SK-N-SH (cell line): ENCODE measurements at regions not wholly inside any gene's neighbourhood (a gene's known extent, or its start where the extent isn't known, plus 50 kb on each side); places are given as distances from the start of the nearest gene placed in this dataset.

Experiments
- CTCF ChIA-PET: fragments of 300-600, 350-600 bp; formaldehyde crosslinking; extraction: SDS; loops from one replicate; lab custom pipeline; 2021; lab: Yijun Ruan, JAX
- POLR2A ChIA-PET: fragments of 350-600 bp; sonication (Branson Sonifier 250); formaldehyde crosslinking; extraction: SDS; loops from one replicate; lab custom pipeline; 2020; ENCODE audit warnings: antibody characterized with exemption, inconsistent platforms; lab: Yijun Ruan, JAX
- DNase-seq: peaks from one replicate; pipeline ENCODE4 v3.0.0; 2012
- H2AFZ ChIP-seq: fragments of 200-600 bp; sonication (generic); 2 replicates; pipeline ENCODE4 v1.8.1; 2016; ENCODE audit warnings: antibody characterized with exemption, mild to moderate bottlenecking, low read depth
- H3F3A ChIP-seq: fragments of 200-600 bp; sonication (generic); replicated peaks from 2 replicates; pipeline ENCODE3; 2016; ENCODE audit warnings: antibody characterized with exemption, mild to moderate bottlenecking; ENCODE audit not compliant: insufficient read depth
- H3K27ac ChIP-seq, 2 experiments: fragments of 200-500 bp in 1 of 2; fragments of 200-600 bp in 1 of 2; sonication (Bioruptor generic) in 1 of 2; sonication (generic), shearing (Covaris generic) in 1 of 2; 2 replicates each; pipeline versions ENCODE4 v1.5.1 to v1.6.1; 2014 to 2016; ENCODE audit warnings: low read depth in 2 of 2, inconsistent platforms in 1 of 2, low read length in 1 of 2, mild to moderate bottlenecking in 1 of 2, mixed read lengths in 1 of 2
- H3K27me3 ChIP-seq: fragments of 200-600 bp; sonication (generic), shearing (Covaris generic); 2 replicates; pipeline ENCODE4 v1.6.1; 2016; ENCODE audit warnings: mixed run types; ENCODE audit not compliant: insufficient read depth
- H3K36me3 ChIP-seq, 2 experiments: fragments of 200-500 bp in 1 of 2; fragments of 200-600 bp in 1 of 2; sonication (Bioruptor generic) in 1 of 2; sonication (generic) in 1 of 2; replicated peaks in 1 of 2; 2 replicates each; pipeline versions ENCODE3 to v1.5.1; 2014 to 2016; ENCODE audit warnings: low read length in 1 of 2, mild to moderate bottlenecking in 1 of 2; ENCODE audit not compliant: insufficient read depth in 2 of 2, control insufficient read depth in 1 of 2
- H3K4me1 ChIP-seq, 2 experiments: fragments of 200-500 bp in 1 of 2; fragments of 200-600 bp in 1 of 2; sonication (Bioruptor generic) in 1 of 2; sonication (generic), shearing (Covaris generic) in 1 of 2; 2 replicates each; pipeline versions ENCODE4 v1.5.1 to v1.6.1; 2014 to 2016; ENCODE audit warnings: low read depth in 1 of 2, low read length in 1 of 2, mixed run types in 1 of 2; ENCODE audit not compliant: insufficient read depth in 2 of 2, control insufficient read depth in 1 of 2
- H3K4me2 ChIP-seq: fragments of 200-600 bp; sonication (generic), shearing (Covaris generic); 2 replicates; pipeline ENCODE4 v1.6.1; 2017; ENCODE audit warnings: mixed run types
- H3K4me3 ChIP-seq, 2 experiments: fragments of 200-500 bp in 1 of 2; fragments of 200-600 bp in 1 of 2; sonication (Bioruptor generic) in 1 of 2; sonication (generic), shearing (Covaris generic) in 1 of 2; 2 replicates each; pipeline versions ENCODE4 v1.5.1 to v1.8.1; 2014 to 2016; ENCODE audit warnings: low read depth in 2 of 2, inconsistent platforms in 1 of 2, low read length in 1 of 2, mild to moderate bottlenecking in 1 of 2, mixed read lengths in 1 of 2, moderate library complexity in 1 of 2
- H3K79me2 ChIP-seq: fragments of 200-600 bp; sonication (generic); 2 replicates; pipeline ENCODE4 v1.8.1; 2017; ENCODE audit warnings: mild to moderate bottlenecking; ENCODE audit not compliant: insufficient read depth
- H3K9ac ChIP-seq: fragments of 200-600 bp; sonication (generic); 2 replicates; pipeline ENCODE4 v1.6.1; 2017; ENCODE audit warnings: mixed run types
- H3K9me2 ChIP-seq: fragments of 200-600 bp; sonication (generic); 2 replicates; pipeline ENCODE4 v1.6.1; 2017; ENCODE audit warnings: mixed run types
- H3K9me3 ChIP-seq: fragments of 200-600 bp; sonication (generic); 2 replicates; pipeline ENCODE4 v1.6.1; 2017; ENCODE audit warnings: mixed run types, mild to moderate bottlenecking, moderate library complexity
- H4K20me1 ChIP-seq: fragments of 200-600 bp; sonication (generic); 2 replicates; pipeline ENCODE4 v1.6.1; 2017; ENCODE audit warnings: mild to moderate bottlenecking, mixed run types; ENCODE audit not compliant: insufficient read depth
- ELF1 ChIP-seq: IDR thresholded peaks from 2 replicates; pipeline ENCODE4 v1.4.0; 2012
- FOXJ3 ChIP-seq: sonication (generic); formaldehyde crosslinking; IDR thresholded peaks from 2 replicates; pipeline ENCODE4 v1.5.1; 2020; ENCODE audit warnings: mild to moderate bottlenecking, missing genetic modification reagents
- GABPA ChIP-seq: IDR thresholded peaks from 2 replicates; pipeline ENCODE4 v1.4.0; 2012; ENCODE audit warnings: low read depth, mild to moderate bottlenecking
- IRF3 ChIP-seq: fragments of 150-350 bp; IDR thresholded peaks from 2 replicates; pipeline ENCODE4 v1.6.1; 2016; ENCODE audit warnings: mild to moderate bottlenecking, low read depth, low read length
- JUND ChIP-seq: IDR thresholded peaks from 2 replicates; pipeline ENCODE4 v1.4.0; 2012
- MEF2A ChIP-seq: IDR thresholded peaks from 2 replicates; pipeline ENCODE4 v1.4.0; 2012; ENCODE audit warnings: low read depth, borderline replicate concordance
- NRF1 ChIP-seq: IDR thresholded peaks from 2 replicates; pipeline ENCODE4 v1.6.1; 2012; ENCODE audit warnings: low read depth, mild to moderate bottlenecking, low read length
- PBX3 ChIP-seq: IDR thresholded peaks from 2 replicates; pipeline ENCODE4; 2012
- POLR2AphosphoS5 ChIP-seq: IDR thresholded peaks from 2 replicates; pipeline ENCODE4 v1.6.1; 2012; ENCODE audit warnings: low read depth, low read length
- RAD21 ChIP-seq: IDR thresholded peaks from 2 replicates; pipeline ENCODE4 v1.6.1; 2012; ENCODE audit warnings: mild to moderate bottlenecking, low read length
- REST ChIP-seq: IDR thresholded peaks from 2 replicates; pipeline ENCODE4 v1.6.1; 2012; ENCODE audit warnings: mild to moderate bottlenecking, low read depth, low read length, moderate library complexity
- RFX5 ChIP-seq: IDR thresholded peaks from 2 replicates; pipeline ENCODE4 v1.6.1; 2012; ENCODE audit warnings: mild to moderate bottlenecking, improper control_type of control experiment, low read length
- SMC3 ChIP-seq: IDR thresholded peaks from 2 replicates; pipeline ENCODE4 v1.6.1; 2012; ENCODE audit warnings: low read depth, low read length, improper control_type of control experiment
- TCF12 ChIP-seq: IDR thresholded peaks from 2 replicates; pipeline ENCODE4 v1.4.0; 2012
- YY1 ChIP-seq: IDR thresholded peaks from 2 replicates; pipeline ENCODE4 v1.4.0; 2012; ENCODE audit warnings: low read depth, mild to moderate bottlenecking
- ZBTB33 ChIP-seq: IDR thresholded peaks from 2 replicates; pipeline ENCODE4 v1.4.0; 2012; ENCODE audit warnings: low read depth, borderline replicate concordance
- WGBS: methylation state at CpG from one replicate; pipeline ENCODE4 v1.1.6; 2017; ENCODE audit warnings: low lambda C conversion rate; 5-methylcytosine and 5-hydroxymethylcytosine counted together
- TF ChIP-seq, protein P1 (sequence below): IDR thresholded peaks from 2 replicates; pipeline ENCODE4 v1.4.0; 2012; ENCODE audit warnings: low read depth, borderline replicate concordance
- TF ChIP-seq, protein P2 (sequence below): fragments of 200-600 bp; sonication (generic); IDR thresholded peaks from 2 replicates; pipeline ENCODE4 v1.6.1; 2017; ENCODE audit warnings: antibody characterized with exemption, mild to moderate bottlenecking, moderate library complexity
- TF ChIP-seq, protein P3 (sequence below): IDR thresholded peaks from 2 replicates; pipeline ENCODE4 v1.4.0; 2012; ENCODE audit warnings: low read depth
- TF ChIP-seq, protein P4 (sequence below): fragments of 150-350 bp; IDR thresholded peaks from 2 replicates; pipeline ENCODE4 v1.6.1; 2017; ENCODE audit warnings: antibody characterized with exemption, low read length, low read depth, borderline replicate concordance

DNA sequence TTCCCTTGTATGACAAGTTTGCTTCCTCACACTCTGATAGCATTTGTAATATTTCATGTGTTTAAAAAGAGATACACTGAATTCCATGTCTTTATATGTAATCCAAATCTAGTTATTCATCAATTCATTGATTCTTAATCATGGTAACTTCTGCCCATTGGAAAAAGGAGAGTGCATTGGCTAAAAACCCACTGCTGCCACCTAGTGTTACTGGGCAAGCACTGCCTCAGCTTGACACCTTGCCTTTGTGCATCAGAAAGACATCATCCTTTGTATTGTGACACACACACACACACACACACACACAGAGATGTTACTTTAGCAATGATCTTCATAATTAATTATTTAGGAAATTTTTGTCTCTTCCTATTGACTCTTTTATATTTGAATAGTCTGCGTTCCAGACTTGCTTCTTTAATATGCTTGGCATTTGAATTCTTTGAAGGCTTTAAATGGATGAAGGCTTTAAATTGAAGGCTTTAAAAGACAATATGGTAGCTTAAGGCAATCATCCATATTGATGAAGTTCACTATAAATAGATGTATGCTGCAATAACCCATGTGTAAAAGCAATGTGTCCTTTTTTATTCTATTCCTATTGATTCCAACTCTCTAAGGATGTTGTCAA, 414.2 kb upstream of the CHST9 start:
- H3F3A ChIP-seq, result no peaks in the 10 kb centered on the region
- CTCF ChIA-PET, result interaction anchor here (0.6 to 2.7 kb wide), 20 partner anchors 10 to 1176 kb away, joined by 3 to 24 read pairs (median 4); no protein-coding TSS in a partner anchor
- no peak overlapping the region for H3K9ac ChIP-seq
- H3K79me2 ChIP-seq, result no peaks in the 10 kb centered on the region
- no peak overlapping the region; a peak in 1 of 4 replicates for H3K4me3 ChIP-seq
- H4K20me1 ChIP-seq, result no peaks in the 10 kb centered on the region
- TF ChIP-seq ELF1, result no peak
- TF ChIP-seq, protein P1, sequence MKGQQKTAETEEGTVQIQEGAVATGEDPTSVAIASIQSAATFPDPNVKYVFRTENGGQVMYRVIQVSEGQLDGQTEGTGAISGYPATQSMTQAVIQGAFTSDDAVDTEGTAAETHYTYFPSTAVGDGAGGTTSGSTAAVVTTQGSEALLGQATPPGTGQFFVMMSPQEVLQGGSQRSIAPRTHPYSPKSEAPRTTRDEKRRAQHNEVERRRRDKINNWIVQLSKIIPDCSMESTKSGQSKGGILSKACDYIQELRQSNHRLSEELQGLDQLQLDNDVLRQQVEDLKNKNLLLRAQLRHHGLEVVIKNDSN, result no peak
- TF ChIP-seq, protein P2, sequence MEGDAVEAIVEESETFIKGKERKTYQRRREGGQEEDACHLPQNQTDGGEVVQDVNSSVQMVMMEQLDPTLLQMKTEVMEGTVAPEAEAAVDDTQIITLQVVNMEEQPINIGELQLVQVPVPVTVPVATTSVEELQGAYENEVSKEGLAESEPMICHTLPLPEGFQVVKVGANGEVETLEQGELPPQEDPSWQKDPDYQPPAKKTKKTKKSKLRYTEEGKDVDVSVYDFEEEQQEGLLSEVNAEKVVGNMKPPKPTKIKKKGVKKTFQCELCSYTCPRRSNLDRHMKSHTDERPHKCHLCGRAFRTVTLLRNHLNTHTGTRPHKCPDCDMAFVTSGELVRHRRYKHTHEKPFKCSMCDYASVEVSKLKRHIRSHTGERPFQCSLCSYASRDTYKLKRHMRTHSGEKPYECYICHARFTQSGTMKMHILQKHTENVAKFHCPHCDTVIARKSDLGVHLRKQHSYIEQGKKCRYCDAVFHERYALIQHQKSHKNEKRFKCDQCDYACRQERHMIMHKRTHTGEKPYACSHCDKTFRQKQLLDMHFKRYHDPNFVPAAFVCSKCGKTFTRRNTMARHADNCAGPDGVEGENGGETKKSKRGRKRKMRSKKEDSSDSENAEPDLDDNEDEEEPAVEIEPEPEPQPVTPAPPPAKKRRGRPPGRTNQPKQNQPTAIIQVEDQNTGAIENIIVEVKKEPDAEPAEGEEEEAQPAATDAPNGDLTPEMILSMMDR, result peak; percentile 96
- TF ChIP-seq SMC3, result peak; percentile 92
- TF ChIP-seq RFX5, result no peak
- no peak for TF ChIP-seq MEF2A
- no peak for TF ChIP-seq NRF1
- no peak for TF ChIP-seq FOXJ3 (CRISPR knock-in tag)
- TF ChIP-seq JUND, result no peak
- TF ChIP-seq POLR2AphosphoS5, result no peak
- TF ChIP-seq GABPA, result no peak
- TF ChIP-seq, protein P3, sequence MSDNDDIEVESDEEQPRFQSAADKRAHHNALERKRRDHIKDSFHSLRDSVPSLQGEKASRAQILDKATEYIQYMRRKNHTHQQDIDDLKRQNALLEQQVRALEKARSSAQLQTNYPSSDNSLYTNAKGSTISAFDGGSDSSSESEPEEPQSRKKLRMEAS, result no peak
- TF ChIP-seq PBX3, result no peak
- no peak for TF ChIP-seq IRF3
- TF ChIP-seq YY1, result no peak
- no peak for TF ChIP-seq ZBTB33
- TF ChIP-seq REST, result no peak
- TF ChIP-seq, protein P4, sequence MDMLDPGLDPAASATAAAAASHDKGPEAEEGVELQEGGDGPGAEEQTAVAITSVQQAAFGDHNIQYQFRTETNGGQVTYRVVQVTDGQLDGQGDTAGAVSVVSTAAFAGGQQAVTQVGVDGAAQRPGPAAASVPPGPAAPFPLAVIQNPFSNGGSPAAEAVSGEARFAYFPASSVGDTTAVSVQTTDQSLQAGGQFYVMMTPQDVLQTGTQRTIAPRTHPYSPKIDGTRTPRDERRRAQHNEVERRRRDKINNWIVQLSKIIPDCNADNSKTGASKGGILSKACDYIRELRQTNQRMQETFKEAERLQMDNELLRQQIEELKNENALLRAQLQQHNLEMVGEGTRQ, result no peak
- peak; percentile 90 for TF ChIP-seq RAD21
- no peak for TF ChIP-seq TCF12
- no peaks in the 10 kb centered on the region for H3K27me3 ChIP-seq
- DNase-seq, result peak; percentile 24
- no peak overlapping the region for H3K4me2 ChIP-seq
- 79% methylated on average over 1 of the region's 1 CpG for WGBS
- POLR2A ChIA-PET, result no interaction called here
- no peaks in the 10 kb centered on the region; a peak in 1 of 4 replicates for H3K4me1 ChIP-seq
- no peak overlapping the region for H3K27ac ChIP-seq
- no peak overlapping the region for H2AFZ ChIP-seq
- no peaks in the 10 kb centered on the region for H3K9me2 ChIP-seq
- H3K9me3 ChIP-seq, result no peaks in the 10 kb centered on the region
- no peaks in the 10 kb centered on the region for H3K36me3 ChIP-seq
